Adrenal gland (tissue), 5 donors: ENCODE measurements at regions not wholly inside any gene's neighbourhood (a gene's known extent, or its start where the extent isn't known, plus 50 kb on each side); places are given as distances from the start of the nearest gene placed in this dataset.

Experiments
- POLR2A ChIP-seq, 2 donors: fragments of 450-650 bp; IDR thresholded peaks; one replicate each; pipeline ENCODE4 v1.6.1; 2017; ENCODE audit warnings: antibody characterized with exemption in 2 of 2, mild to moderate bottlenecking in 2 of 2, moderate library complexity in 1 of 2
- TF ChIP-seq, protein P1 (sequence below), 6 experiments: fragments of 450-650 bp in 4 of 6; fragments of 200-600 bp in 2 of 6; sonication (generic) in 1 of 6; IDR thresholded peaks; 1 replicate in 5 of 6; 2 replicates in 1 of 6; pipeline versions ENCODE4 v1.5.1 to v1.8.0; 2016 to 2021; ENCODE audit warnings: antibody characterized with exemption in 6 of 6, mild to moderate bottlenecking in 2 of 6, moderate library complexity in 1 of 6
- donor health status: DM: no; HTN: no; CAD: no.

DNA sequence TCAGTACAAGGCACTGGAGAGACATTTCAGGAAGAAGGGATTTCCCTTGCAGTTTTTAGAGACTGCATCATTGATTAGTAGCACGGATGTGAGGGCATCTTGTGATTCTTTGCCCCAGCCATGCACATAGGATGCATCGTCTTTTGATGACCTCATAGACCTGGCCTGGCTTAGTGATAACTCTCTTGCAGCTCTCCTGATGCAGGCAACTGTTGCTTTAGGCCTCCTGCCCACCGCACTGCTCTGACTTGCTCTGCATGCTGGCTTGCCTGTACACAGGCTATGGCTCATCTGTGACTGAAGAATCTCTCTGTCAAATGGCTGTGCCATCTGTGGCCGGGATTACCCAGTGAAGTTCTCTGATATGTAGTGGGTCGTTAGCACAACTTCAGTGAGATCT lies 207.7 kb upstream of the PTCHD4 start:
- no peak for TF ChIP-seq POLR2A (IDR thresholded peaks at IDR 0.05)
- TF ChIP-seq, protein P1, sequence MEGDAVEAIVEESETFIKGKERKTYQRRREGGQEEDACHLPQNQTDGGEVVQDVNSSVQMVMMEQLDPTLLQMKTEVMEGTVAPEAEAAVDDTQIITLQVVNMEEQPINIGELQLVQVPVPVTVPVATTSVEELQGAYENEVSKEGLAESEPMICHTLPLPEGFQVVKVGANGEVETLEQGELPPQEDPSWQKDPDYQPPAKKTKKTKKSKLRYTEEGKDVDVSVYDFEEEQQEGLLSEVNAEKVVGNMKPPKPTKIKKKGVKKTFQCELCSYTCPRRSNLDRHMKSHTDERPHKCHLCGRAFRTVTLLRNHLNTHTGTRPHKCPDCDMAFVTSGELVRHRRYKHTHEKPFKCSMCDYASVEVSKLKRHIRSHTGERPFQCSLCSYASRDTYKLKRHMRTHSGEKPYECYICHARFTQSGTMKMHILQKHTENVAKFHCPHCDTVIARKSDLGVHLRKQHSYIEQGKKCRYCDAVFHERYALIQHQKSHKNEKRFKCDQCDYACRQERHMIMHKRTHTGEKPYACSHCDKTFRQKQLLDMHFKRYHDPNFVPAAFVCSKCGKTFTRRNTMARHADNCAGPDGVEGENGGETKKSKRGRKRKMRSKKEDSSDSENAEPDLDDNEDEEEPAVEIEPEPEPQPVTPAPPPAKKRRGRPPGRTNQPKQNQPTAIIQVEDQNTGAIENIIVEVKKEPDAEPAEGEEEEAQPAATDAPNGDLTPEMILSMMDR (IDR thresholded peaks at IDR 0.05), result no peak
